ENCODE measurements at regions not wholly inside any gene's neighbourhood (a gene's known extent, or its start where the extent isn't known, plus 50 kb on each side); places are given as distances from the start of the nearest gene placed in this dataset.

DNA sequence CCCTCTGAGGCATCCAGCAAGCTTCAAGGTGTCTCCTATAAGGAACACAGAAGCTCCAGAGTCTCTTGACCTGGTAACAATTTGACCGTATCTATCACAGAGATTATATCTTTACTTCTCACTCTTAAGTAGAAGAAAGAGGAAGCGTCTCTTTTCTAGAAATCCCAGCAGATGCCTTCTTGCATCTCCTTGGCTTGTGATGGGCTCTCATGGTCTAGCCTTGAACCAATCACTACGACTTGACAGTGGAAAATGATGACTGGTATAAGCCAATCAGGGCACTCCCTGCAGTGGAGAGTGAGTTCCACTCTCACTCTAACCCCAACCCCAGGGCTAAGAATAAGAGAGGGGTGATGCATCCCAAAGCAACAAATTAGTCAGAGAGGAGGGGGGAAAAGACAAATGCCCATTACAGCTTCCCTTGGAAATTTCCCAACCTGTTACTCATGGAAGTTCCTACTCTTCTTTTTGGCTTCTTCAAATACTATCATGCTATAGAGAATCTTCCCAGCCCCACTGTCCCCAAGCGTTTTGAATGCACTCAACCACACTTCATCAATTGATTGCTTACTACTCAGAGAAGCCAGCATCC, 293.5 kb downstream of the MN1 start:
- ATAC-seq (replicated peaks in 1 of 2) (no peak), DNase-seq (no peak)
- H3K4me1 Mint-ChIP-seq (ENCODE audit: low read depth) = no peaks in the 10 kb centered on the region
- H3K27me3 Mint-ChIP-seq (ENCODE audit: low read depth) = no peaks in the 10 kb centered on the region
- no peak overlapping the region for H3K4me3 Mint-ChIP-seq
- H3K36me3 Mint-ChIP-seq (ENCODE audit: insufficient read depth in 2 of 2) = no peaks in the 10 kb centered on the region
- H3K27ac Mint-ChIP-seq = no peak overlapping the region
- H3K9me3 Mint-ChIP-seq = peaks cover 0 to 2% of the 10 kb centered on the region in 2 donors

- ATAC-seq (replicated peaks in 1 of 2) (no peak), DNase-seq (no peak)
- H3K27ac Mint-ChIP-seq = no peak overlapping the region
- H3K27me3 Mint-ChIP-seq (ENCODE audit: low read depth) = no peaks in the 10 kb centered on the region
- peaks cover 0 to 1% of the 10 kb centered on the region in 2 donors for H3K9me3 Mint-ChIP-seq
- no peaks in the 10 kb centered on the region for H3K4me1 Mint-ChIP-seq (ENCODE audit: low read depth)
- no peak overlapping the region for H3K4me3 Mint-ChIP-seq
- no peaks in the 10 kb centered on the region for H3K36me3 Mint-ChIP-seq (ENCODE audit: insufficient read depth in 2 of 2)
These were observed 292.2 kb downstream of the MN1 start for GRCh38 chr22:27509132-27509920.

DNA sequence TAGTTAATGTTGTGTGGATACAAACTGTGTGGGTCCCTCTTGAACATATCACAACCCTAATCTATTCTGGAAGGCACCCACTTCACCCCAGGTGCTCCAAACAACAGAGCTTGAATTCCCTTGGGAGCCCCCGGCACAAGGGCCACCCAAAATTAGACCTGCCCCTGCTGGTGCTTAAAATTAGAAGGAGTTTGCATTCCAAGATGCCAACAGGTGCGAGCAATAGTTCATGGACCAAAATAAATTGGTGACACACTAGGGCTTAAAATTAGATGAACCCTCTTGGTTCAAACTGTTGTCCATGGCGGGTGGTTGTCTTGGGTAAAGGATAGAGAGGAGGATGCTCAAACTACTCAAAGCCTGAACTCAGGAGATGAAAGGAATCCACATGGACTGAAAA, 291.5 kb downstream of the MN1 start:
- no peak for ATAC-seq (replicated peaks in 1 of 2)
- DNase-seq = no peak
- no peak overlapping the region for H3K4me3 Mint-ChIP-seq
- H3K4me1 Mint-ChIP-seq (ENCODE audit: low read depth) = no peaks in the 10 kb centered on the region
- H3K27ac Mint-ChIP-seq = no peak overlapping the region
- no peaks in the 10 kb centered on the region for H3K27me3 Mint-ChIP-seq (ENCODE audit: low read depth)
- H3K9me3 Mint-ChIP-seq = peaks cover 0 to 1% of the 10 kb centered on the region in 2 donors
- no peaks in the 10 kb centered on the region for H3K36me3 Mint-ChIP-seq (ENCODE audit: insufficient read depth in 2 of 2)

- H3K27ac Mint-ChIP-seq = no peak overlapping the region
- H3K27me3 Mint-ChIP-seq (ENCODE audit: low read depth) = no peaks in the 10 kb centered on the region
- no peaks in the 10 kb centered on the region for H3K36me3 Mint-ChIP-seq (ENCODE audit: insufficient read depth in 2 of 2)
- no peak for ATAC-seq (replicated peaks in 1 of 2)
- no peaks in the 10 kb centered on the region for H3K4me1 Mint-ChIP-seq (ENCODE audit: low read depth)
- DNase-seq = no peak
- no peak overlapping the region for H3K4me3 Mint-ChIP-seq
- peaks cover 0 to 1% of the 10 kb centered on the region in 2 donors for H3K9me3 Mint-ChIP-seq
These were observed 289.2 kb downstream of the MN1 start for GRCh38 chr22:27512283-27512761.

GRCh38 chr22:27513021-27513420, 288.5 kb downstream of the MN1 start:
- Mint-ChIP-seq H3K4me3 (no peak overlapping the region), H3K36me3 (ENCODE audit: insufficient read depth in 2 of 2) (no peaks in the 10 kb centered on the region), H3K27ac (no peak overlapping the region), H3K27me3 (ENCODE audit: low read depth) (no peaks in the 10 kb centered on the region), H3K4me1 (ENCODE audit: low read depth) (no peaks in the 10 kb centered on the region), H3K9me3 (peaks cover 0 to 1% of the 10 kb centered on the region in 2 donors)
- no peak for DNase-seq
- ATAC-seq (replicated peaks in 1 of 2) = no peak

DNA sequence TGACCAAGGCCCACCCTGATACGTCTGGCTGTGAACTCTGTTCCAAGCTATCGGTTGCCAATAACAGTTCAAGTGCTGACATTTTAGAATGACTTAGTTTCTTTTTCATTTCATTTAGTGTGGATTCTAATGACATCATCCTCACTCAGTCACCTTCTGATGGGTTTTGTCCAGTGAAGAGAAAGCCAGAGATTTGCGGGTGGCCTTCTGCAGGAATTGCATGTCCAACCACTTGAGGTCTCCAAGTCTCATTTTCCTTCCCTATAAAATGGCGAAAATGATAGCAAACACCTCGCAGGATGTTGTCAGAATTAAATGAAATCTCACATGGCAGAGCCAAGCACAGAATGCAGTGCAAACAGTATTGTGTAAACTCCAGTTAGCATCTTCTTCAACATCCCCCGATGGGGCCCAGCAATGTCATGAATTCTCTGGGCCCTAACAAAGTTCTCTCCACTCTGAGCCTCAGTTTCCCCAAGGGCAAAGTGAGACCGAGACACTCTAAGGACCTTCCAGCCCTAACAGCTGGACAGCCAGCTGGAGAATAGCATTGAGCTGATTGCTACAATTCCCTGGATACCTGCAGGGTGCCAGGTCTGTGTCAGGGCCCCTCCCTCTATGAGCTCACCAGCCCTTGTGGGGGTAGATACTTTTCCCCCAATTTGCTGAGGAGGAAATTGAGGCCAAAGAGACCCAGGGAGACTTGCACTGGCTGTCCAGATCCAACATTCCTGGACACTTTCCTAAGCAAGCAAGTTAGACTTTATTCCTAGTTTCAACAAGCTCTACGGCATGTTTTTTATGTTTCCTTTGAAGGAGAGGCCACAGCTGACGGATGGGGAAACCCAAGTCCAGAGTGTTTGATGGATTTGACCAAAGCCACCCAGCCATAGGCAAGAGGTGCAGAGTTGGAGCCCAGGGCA, 286.7 kb downstream of the MN1 start:
- peaks cover 5% of the 10 kb centered on the region for H3K27me3 Mint-ChIP-seq (ENCODE audit: low read depth)
- no peaks in the 10 kb centered on the region for H3K36me3 Mint-ChIP-seq (ENCODE audit: insufficient read depth in 2 of 2)
- peaks cover 0 to 1% of the 10 kb centered on the region in 2 donors for H3K9me3 Mint-ChIP-seq
- H3K4me1 Mint-ChIP-seq (ENCODE audit: low read depth) = no peaks in the 10 kb centered on the region
- DNase-seq (no peak), ATAC-seq (replicated peaks in 1 of 2) (no peak)
- H3K27ac Mint-ChIP-seq = no peak overlapping the region
- no peak overlapping the region for H3K4me3 Mint-ChIP-seq

- DNase-seq (no peak), ATAC-seq (replicated peaks in 1 of 2) (no peak)
- H3K27ac Mint-ChIP-seq = no peak overlapping the region
- peaks cover 0 to 1% of the 10 kb centered on the region in 2 donors for H3K9me3 Mint-ChIP-seq
- H3K36me3 Mint-ChIP-seq (ENCODE audit: insufficient read depth in 2 of 2) = no peaks in the 10 kb centered on the region
- no peaks in the 10 kb centered on the region for H3K4me1 Mint-ChIP-seq (ENCODE audit: low read depth)
- H3K4me3 Mint-ChIP-seq = no peak overlapping the region
- H3K27me3 Mint-ChIP-seq (ENCODE audit: low read depth) = peaks cover 5% of the 10 kb centered on the region
These were observed 284.0 kb downstream of the MN1 start for GRCh38 chr22:27517361-27518155.

- peaks cover 0 to 1% of the 10 kb centered on the region in 2 donors for H3K9me3 Mint-ChIP-seq
- H3K36me3 Mint-ChIP-seq (ENCODE audit: insufficient read depth in 2 of 2) = no peaks in the 10 kb centered on the region
- peaks cover 5% of the 10 kb centered on the region for H3K27me3 Mint-ChIP-seq (ENCODE audit: low read depth)
- H3K4me3 Mint-ChIP-seq = no peak overlapping the region
- no peak for ATAC-seq (replicated peaks in 1 of 2)
- DNase-seq = no peak
- no peak overlapping the region for H3K27ac Mint-ChIP-seq
- no peaks in the 10 kb centered on the region for H3K4me1 Mint-ChIP-seq (ENCODE audit: low read depth)
These were observed 282.8 kb downstream of the MN1 start for GRCh38 chr22:27518531-27519340.

GRCh38 chr22:27523711-27524110, 277.8 kb downstream of the MN1 start:
- no peak overlapping the region for H3K27ac Mint-ChIP-seq
- no peaks in the 10 kb centered on the region for H3K4me1 Mint-ChIP-seq (ENCODE audit: low read depth)
- ATAC-seq (replicated peaks in 1 of 2) (no peak), DNase-seq (no peak)
- no peaks in the 10 kb centered on the region for H3K9me3 Mint-ChIP-seq
- peaks cover 5% of the 10 kb centered on the region for H3K27me3 Mint-ChIP-seq (ENCODE audit: low read depth)
- H3K4me3 Mint-ChIP-seq = no peak overlapping the region
- no peaks in the 10 kb centered on the region for H3K36me3 Mint-ChIP-seq (ENCODE audit: insufficient read depth in 2 of 2)

DNA sequence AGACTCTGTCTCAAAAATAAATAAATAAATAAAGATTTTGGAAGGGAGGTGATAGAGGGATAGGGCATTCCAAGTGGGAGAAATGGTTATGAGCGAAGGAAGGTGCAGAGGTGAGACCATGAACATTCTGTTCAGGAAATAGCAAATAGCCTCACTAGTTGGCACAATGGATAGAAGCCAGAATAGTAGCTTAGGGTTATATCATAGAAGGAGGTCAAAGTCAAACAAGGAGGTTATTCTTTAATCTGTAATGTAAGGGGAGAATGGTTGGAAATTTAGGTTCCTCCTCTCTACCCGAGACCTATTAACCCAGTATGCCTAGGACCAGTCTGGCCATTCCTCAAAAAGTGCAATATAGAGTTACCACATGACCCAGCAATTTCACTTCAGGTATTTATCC, 275.8 kb downstream of the MN1 start:
- H3K27me3 Mint-ChIP-seq (ENCODE audit: low read depth) = no peaks in the 10 kb centered on the region
- H3K36me3 Mint-ChIP-seq (ENCODE audit: insufficient read depth in 2 of 2) = no peaks in the 10 kb centered on the region
- no peaks in the 10 kb centered on the region for H3K4me1 Mint-ChIP-seq (ENCODE audit: low read depth)
- ATAC-seq (replicated peaks in 1 of 2) (no peak), DNase-seq (no peak)
- no peaks in the 10 kb centered on the region for H3K9me3 Mint-ChIP-seq
- no peak overlapping the region for H3K4me3 Mint-ChIP-seq
- no peak overlapping the region for H3K27ac Mint-ChIP-seq

GRCh38 chr22:27526901-27527300, 274.7 kb downstream of the MN1 start:
- Mint-ChIP-seq H3K27me3 (ENCODE audit: low read depth) (no peaks in the 10 kb centered on the region), H3K27ac (no peak overlapping the region), H3K36me3 (ENCODE audit: insufficient read depth in 2 of 2) (no peaks in the 10 kb centered on the region), H3K9me3 (no peaks in the 10 kb centered on the region), H3K4me3 (no peak overlapping the region), H3K4me1 (ENCODE audit: low read depth) (no peaks in the 10 kb centered on the region)
- DNase-seq = no peak
- no peak for ATAC-seq (replicated peaks in 1 of 2)
